CD4-positive, alpha-beta T cell treated with Interleukin-2 at 100 ng/mL for 4 hours (primary cell): ENCODE measurements at regions not wholly inside any gene's neighbourhood (a gene's known extent, or its start where the extent isn't known, plus 50 kb on each side); places are given as distances from the start of the nearest gene placed in this dataset.

Experiments
- DNase-seq: peaks from one replicate; pipeline ENCODE4 v3.0.0-alpha.2; 2020; ENCODE audit warnings: low spot score

- DNase-seq: no peak
Measured at GRCh38 chr15:47824147-47824546, 106.8 kb downstream of the SEMA6D start.

DNA sequence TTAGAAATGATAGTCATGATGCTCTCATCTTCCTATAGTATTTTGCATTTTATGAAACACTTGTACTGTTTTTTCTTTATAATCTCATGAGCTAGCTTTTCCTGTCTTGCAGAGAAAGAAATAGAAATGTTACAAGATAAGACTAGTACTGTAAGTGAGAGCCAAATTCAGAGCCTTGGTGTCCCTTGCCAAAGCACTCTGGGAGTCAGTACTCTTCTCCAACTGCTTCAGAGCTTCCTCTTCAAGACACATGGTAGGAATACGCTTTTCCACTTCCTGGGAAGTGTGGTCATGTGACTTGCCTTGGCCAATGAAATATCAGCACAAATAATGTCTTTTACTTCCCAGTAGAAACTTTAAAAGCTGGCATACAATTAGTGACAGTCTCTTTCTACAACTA lies 112.4 kb downstream of the SEMA6D start:
- no peak for DNase-seq

- DNase-seq: no peak
Measured at GRCh38 chr15:47834093-47834492, 116.8 kb downstream of the SEMA6D start.

DNA sequence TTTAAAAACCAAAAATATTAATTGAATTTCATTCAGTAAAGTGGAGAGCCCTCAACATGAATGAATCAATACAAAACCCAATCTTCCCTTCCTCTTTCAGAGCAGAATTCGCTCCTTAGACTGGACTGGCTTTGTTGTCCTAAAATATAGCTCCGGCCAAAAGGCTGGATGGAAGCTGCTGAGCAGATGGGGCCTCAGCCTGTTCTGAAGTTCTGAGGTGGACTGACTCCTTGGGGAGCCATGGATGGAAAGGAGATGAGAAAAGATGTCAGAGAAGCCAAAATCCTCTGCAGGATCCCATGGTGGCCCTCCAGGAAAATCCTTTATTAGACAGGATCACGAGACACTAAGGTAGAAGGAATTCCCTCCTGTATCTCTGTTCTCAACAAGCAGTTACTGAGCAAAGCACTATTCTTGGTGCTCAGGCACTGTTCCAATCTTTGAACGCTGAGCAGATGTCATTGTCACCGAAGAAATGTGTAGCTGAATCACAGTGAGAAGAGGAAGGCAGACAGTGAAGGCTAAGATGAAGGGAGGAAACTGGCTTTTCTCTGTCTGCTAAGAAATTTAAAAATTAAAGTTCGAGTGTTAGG lies 122.0 kb downstream of the SEMA6D start:
- no peak for DNase-seq

DNA sequence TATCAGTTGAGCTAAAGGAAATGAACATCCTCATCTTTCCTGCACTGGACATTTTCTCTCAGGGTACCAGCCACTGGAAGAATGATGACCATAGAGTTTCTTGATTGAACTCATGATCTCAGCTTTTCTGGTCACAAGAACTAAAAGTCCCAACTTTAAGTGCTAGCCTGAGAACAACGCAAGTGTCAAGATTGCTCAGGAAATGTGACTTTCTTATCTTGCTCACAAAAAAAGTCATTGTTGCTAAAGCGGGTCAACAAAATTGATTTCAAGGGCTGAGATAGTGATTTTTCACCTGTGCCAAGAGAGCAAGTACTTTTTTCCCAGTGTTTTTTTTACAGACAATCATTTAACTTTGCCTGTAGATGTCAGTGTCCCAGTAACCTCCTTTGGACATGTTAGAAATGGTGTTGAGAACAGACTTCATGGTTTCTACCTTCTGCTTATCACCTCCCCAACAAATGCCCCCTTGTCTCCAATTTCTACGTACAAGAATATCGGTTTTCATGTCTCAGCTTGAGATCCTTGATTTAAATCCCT lies 125.9 kb downstream of the SEMA6D start:
- no peak for DNase-seq

- DNase-seq: no peak
Measured at GRCh38 chr15:47844437-47844836, 127.1 kb downstream of the SEMA6D start.

GRCh38 chr15:47846128-47846868 lies 129.0 kb downstream of the SEMA6D start:
- DNase-seq: no peak

GRCh38 chr15:47846876-47847275 lies 129.6 kb downstream of the SEMA6D start:
- DNase-seq: no peak

GRCh38 chr15:47856071-47856470 lies 138.8 kb downstream of the SEMA6D start:
- no peak for DNase-seq

DNA sequence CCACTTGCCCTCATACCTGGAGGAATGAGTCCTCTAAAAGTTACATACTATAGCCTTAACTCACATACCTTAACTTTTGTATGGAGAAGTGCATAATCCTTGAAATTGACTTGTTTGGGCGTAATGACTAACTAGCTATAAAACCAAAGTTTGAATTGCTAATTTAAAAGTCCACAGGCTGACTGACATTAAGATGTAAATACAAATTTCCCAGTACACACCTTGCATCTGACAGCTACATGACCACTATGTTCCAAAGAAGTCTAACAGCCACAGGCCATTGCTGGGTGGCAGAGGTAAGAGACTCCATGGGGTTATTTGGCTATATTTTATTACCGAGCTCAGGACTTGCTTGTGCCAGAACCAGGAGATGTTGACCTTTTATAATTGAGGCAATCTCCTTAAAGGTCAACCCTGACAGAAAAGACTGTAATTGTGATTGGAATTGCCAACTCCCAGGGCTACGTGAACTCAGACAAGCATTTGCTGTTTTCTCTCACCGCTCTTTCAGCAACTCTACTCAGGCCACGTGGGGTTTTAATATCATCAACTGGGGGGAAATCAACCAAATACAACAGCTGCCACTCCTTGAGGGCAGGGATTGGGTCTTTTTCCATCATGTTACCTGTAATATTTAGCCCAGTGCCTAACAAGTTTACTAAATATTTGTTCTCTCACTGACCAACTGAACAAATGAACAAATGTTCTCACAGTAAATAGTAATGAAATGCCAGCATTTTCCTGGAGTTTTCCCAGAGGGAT lies 139.9 kb downstream of the SEMA6D start:
- DNase-seq: no peak

- DNase-seq: no peak
Measured at GRCh38 chr15:47857776-47858167, 140.5 kb downstream of the SEMA6D start.

GRCh38 chr15:47861111-47861903 lies 144.0 kb downstream of the SEMA6D start:
- DNase-seq: no peak

- no peak for DNase-seq
Measured at GRCh38 chr15:47862402-47862801, 145.1 kb downstream of the SEMA6D start.

DNA sequence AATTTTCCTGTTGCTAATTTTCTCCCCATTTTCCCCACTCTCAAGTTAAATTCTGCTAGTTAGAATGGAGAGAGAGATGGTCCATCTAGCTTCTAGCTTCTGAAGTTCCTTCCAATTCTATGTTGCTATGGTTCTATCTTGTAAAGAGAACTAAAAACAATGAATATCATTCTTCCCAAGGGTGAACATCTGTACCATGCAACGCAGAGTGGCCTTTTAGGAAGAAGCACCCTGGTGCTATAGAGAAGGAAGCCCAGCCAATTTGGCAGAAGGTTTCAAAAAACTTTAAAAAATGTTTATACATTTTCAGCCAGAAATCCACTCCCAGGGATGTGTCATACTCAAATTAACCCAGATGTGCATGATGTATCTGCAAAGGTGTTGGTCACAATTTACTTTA lies 149.1 kb downstream of the SEMA6D start:
- DNase-seq: no peak

GRCh38 chr15:47870300-47870955 lies 153.1 kb downstream of the SEMA6D start:
- DNase-seq: no peak

DNA sequence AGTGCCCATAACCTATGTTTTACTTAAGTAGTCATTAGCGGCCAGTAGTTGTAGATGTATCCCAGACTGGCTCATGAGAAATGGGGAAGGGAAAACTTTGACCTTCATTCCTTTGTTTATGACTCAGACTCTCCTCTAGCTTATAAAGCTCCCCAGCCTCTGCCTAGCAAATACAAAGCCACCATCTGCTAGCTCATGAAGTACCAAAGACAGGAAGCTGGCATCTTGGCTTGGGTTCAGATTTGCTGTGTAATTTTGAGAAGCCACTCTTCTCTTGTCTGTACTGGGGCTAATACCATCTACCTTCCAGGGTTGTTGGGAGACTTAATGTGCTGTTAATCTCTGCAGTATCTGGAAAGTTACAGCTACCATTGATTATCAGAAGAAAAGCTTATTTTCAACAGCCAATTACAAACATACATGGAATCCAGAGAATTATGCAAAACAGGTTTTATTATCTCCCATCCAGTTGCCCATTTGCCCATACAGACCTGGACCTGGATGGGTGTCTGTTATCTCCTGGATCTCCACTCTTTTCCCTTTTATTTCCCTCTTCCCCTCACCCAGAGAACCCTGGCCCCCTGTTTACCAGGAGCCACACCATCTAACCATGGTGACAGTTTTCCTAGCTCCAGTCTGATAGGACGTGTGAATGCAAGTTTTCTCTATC lies 153.8 kb downstream of the SEMA6D start:
- DNase-seq: no peak

- DNase-seq: no peak
Measured at GRCh38 chr15:47872208-47872607, 154.9 kb downstream of the SEMA6D start.

- DNase-seq: no peak
Measured at GRCh38 chr15:47872869-47873432, 155.6 kb downstream of the SEMA6D start.

DNA sequence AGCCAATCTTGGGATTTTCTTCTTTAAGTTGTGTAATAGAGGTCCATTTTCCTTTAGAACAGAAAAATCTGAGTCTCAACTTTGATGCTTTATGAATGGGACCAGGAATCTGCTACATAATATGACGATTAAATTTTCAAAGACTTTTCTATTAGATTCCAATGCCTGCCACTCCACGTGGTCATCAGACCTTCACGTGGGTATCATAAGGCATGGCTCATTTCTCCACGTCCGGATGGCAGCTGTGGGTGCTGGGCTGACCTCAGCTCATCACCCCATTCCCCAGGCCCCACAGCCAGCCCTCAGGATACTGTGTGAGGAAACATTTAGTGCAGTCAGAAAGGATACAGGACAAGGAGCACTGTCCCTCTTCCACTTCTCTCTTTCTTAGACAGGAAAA lies 159.7 kb downstream of the SEMA6D start:
- no peak for DNase-seq

DNA sequence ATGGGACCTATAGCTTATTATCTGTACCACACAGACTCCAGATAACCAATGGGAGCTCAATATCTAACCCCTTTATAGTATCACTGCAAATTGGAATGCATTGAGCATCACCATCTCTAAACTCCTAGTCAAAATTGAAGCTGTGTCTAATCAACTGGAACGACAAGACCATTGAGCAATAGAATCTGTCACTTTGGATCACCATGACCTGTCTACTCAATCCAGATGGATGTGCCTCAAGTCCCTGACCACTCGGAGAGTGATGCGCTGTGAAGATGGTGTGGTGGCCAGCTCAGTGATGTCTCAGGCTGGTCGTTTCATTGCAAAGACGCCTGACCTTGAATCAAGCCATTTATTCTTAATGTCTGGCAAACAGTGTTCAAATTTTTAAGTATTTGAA lies 160.5 kb downstream of the SEMA6D start:
- no peak for DNase-seq

DNA sequence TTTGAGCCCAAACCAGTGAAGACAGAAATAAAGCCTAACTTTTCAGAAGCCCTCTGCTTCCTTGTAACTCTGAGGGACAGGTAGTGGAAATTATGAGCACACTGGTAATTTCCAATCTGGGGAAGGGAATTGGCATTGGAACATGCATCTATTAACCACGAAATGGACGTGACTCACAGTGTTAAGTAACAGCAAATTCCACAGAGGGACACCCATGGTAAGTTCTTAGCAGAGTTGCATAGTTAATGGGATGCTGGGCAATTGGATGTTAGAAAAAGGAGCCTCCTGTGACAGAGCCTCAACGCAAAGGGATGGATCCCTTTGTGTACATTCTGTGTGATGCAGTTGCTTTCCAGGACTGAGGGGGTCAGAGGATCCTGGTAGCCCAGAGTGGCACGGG lies 168.6 kb downstream of the SEMA6D start:
- DNase-seq: no peak
